H1 (cell line): ENCODE measurements at regions not wholly inside any gene's neighbourhood (a gene's known extent, or its start where the extent isn't known, plus 50 kb on each side); places are given as distances from the start of the nearest gene placed in this dataset.

Source experiments
- CTCF ChIA-PET: fragments of 300-600 bp; sonication (Branson Sonifier 250); formaldehyde crosslinking; loops from one replicate; lab custom pipeline; 2021; ENCODE audit not compliant: partially characterized antibody; lab: Charles Lee
- POLR2A ChIA-PET: fragments of 300-600 bp; sonication (Branson Sonifier 250); formaldehyde crosslinking; loops from one replicate; lab custom pipeline; 2021; ENCODE audit warnings: inconsistent platforms; ENCODE audit not compliant: partially characterized antibody; lab: Charles Lee
- DNase-seq, 2 experiments: peaks; one replicate each; pipeline versions ENCODE4 v3.0.0 to v3.0.0-alpha.2; 2010 to 2022; ENCODE audit warnings: low spot score in 2 of 2, low read depth in 1 of 2, mixed read lengths in 1 of 2
- FAIRE-seq: peaks from 2 replicates; lab custom pipeline; 2011; peaks lifted over from hg19 to GRCh38; lab: Jason Lieb, UNC
- H2AFZ ChIP-seq: 2 replicates; pipeline ENCODE4 v1.8.1; 2012; ENCODE audit warnings: low read length, inconsistent platforms
- H2AK5ac ChIP-seq: 2 replicates; pipeline ENCODE4 v1.6.1; 2013; ENCODE audit warnings: low read depth, low read length
- H2BK120ac ChIP-seq: replicated peaks from 2 replicates; pipeline ENCODE3; 2013; ENCODE audit warnings: low read depth, low read length, inconsistent platforms
- H2BK12ac ChIP-seq: 2 replicates; pipeline ENCODE4 v1.6.1; 2013; ENCODE audit warnings: low read depth, low read length
- H2BK15ac ChIP-seq: 2 replicates; pipeline ENCODE4 v1.6.1; 2013; ENCODE audit warnings: low read length
- H2BK20ac ChIP-seq: 2 replicates; pipeline ENCODE4 v1.6.1; 2013; ENCODE audit warnings: low read length
- H2BK5ac ChIP-seq: 2 replicates; pipeline ENCODE4 v1.6.1; 2013; ENCODE audit warnings: low read depth, low read length
- H3K14ac ChIP-seq: 2 replicates; pipeline ENCODE4 v1.6.1; 2013; ENCODE audit warnings: inconsistent platforms; ENCODE audit not compliant: insufficient read length
- H3K18ac ChIP-seq: 2 replicates; pipeline ENCODE4 v1.6.1; 2013; ENCODE audit warnings: low read length; ENCODE audit errors: extremely low read depth
- H3K23ac ChIP-seq: 2 replicates; pipeline ENCODE4 v1.6.1; 2013; ENCODE audit warnings: inconsistent platforms; ENCODE audit not compliant: insufficient read length
- H3K23me2 ChIP-seq: 2 replicates; pipeline ENCODE4 v1.6.1; 2013; ENCODE audit warnings: low read depth, low read length
- H3K27ac ChIP-seq: 2 replicates; pipeline ENCODE4 v1.6.1; 2011; ENCODE audit warnings: low read depth, low read length, inconsistent platforms
- H3K27me3 ChIP-seq, 4 experiments: replicated peaks in 1 of 4; 1 replicate in 1 of 4; 2 replicates in 3 of 4; pipeline versions ENCODE4 v1.6.1 to v1.8.1; 2011 to 2013; ENCODE audit warnings: low read length in 3 of 4, mild to moderate bottlenecking in 3 of 4, inconsistent platforms in 2 of 4, mixed read lengths in 2 of 4, moderate library complexity in 1 of 4; ENCODE audit not compliant: control insufficient read depth in 3 of 4, insufficient read depth in 3 of 4; ENCODE audit errors: extremely low read depth in 1 of 4
- H3K36me3 ChIP-seq, 4 experiments: 2 replicates each; pipeline versions ENCODE4 v1.6.1 to v1.8.1; 2011 to 2013; ENCODE audit warnings: mild to moderate bottlenecking in 4 of 4, low read length in 3 of 4, moderate library complexity in 2 of 4, control low read depth in 1 of 4, inconsistent platforms in 1 of 4; ENCODE audit not compliant: insufficient read depth in 4 of 4, control insufficient read depth in 2 of 4
- H3K4ac ChIP-seq: replicated peaks from 2 replicates; pipeline ENCODE3; 2013; ENCODE audit warnings: low read length, low read depth, mixed read lengths, inconsistent platforms; ENCODE audit not compliant: insufficient read length
- H3K4me1 ChIP-seq, 4 experiments: replicated peaks in 1 of 4; 1 replicate in 1 of 4; 2 replicates in 3 of 4; pipeline versions ENCODE4 v1.6.1 to v1.8.1; 2011 to 2013; ENCODE audit warnings: low read length in 3 of 4, inconsistent platforms in 2 of 4, mixed read lengths in 1 of 4; ENCODE audit not compliant: insufficient read depth in 4 of 4, control insufficient read depth in 3 of 4
- H3K4me2 ChIP-seq, 2 experiments: 2 replicates each; pipeline versions ENCODE4 v1.6.1 to v1.8.1; 2011 to 2013; ENCODE audit warnings: low read depth in 2 of 2, low read length in 2 of 2, control low read depth in 1 of 2, inconsistent platforms in 1 of 2, mild to moderate bottlenecking in 1 of 2; ENCODE audit not compliant: insufficient read depth in 1 of 2
- H3K4me3 ChIP-seq, 4 experiments: fragments of 200-600, 300-600 bp in 1 of 4; sonication (generic), shearing (Covaris generic), sonication (Bioruptor Twin) in 1 of 4; 2 replicates each; pipeline versions ENCODE4 v1.5.1 to v1.8.1; 2011 to 2016; ENCODE audit warnings: low read length in 4 of 4, low read depth in 3 of 4, control low read depth in 2 of 4, inconsistent platforms in 2 of 4, mild to moderate bottlenecking in 2 of 4, mixed read lengths in 1 of 4, moderate library complexity in 1 of 4; ENCODE audit not compliant: insufficient read depth in 2 of 4; ENCODE audit errors: extremely low read depth in 1 of 4
- H3K56ac ChIP-seq: replicated peaks from 2 replicates; pipeline ENCODE3; 2013; ENCODE audit warnings: low read depth, mild to moderate bottlenecking, mixed read lengths, low read length, inconsistent platforms; ENCODE audit not compliant: insufficient read length
- H3K79me1 ChIP-seq: 2 replicates; pipeline ENCODE4 v1.6.1; 2013; ENCODE audit warnings: low read depth, low read length, control low read depth
- H3K79me2 ChIP-seq, 2 experiments: 2 replicates each; pipeline versions ENCODE4 v1.6.1 to v1.8.1; 2012 to 2013; ENCODE audit warnings: low read length in 2 of 2, mild to moderate bottlenecking in 2 of 2, inconsistent platforms in 1 of 2; ENCODE audit not compliant: insufficient read depth in 2 of 2, control insufficient read depth in 1 of 2
- H3K9ac ChIP-seq, 4 experiments: replicated peaks in 1 of 4; 1 replicate in 1 of 4; 2 replicates in 3 of 4; pipeline versions ENCODE4 v1.6.1 to v1.8.1; 2011 to 2013; ENCODE audit warnings: low read depth in 3 of 4, low read length in 3 of 4, control low read depth in 2 of 4, mild to moderate bottlenecking in 2 of 4, moderate library complexity in 2 of 4, inconsistent platforms in 1 of 4; ENCODE audit errors: extremely low read depth in 1 of 4
- H3K9me3 ChIP-seq, 2 experiments: 2 replicates each; pipeline versions ENCODE4 v1.6.1 to v1.8.1; 2012 to 2013; ENCODE audit warnings: mild to moderate bottlenecking in 2 of 2, moderate library complexity in 2 of 2, control low read depth in 1 of 2, inconsistent platforms in 1 of 2, low read depth in 1 of 2, low read length in 1 of 2, mixed read lengths in 1 of 2; ENCODE audit not compliant: insufficient read depth in 2 of 2
- H4K20me1 ChIP-seq, 2 experiments: replicated peaks in 1 of 2; 2 replicates each; pipeline versions ENCODE3 to v1.8.1; 2011 to 2013; ENCODE audit warnings: inconsistent platforms in 2 of 2, low read length in 2 of 2, mild to moderate bottlenecking in 1 of 2; ENCODE audit not compliant: insufficient read depth in 2 of 2, control insufficient read depth in 1 of 2
- H4K5ac ChIP-seq: 2 replicates; pipeline ENCODE4 v1.6.1; 2013; ENCODE audit warnings: low read length, low read depth, mixed read lengths, inconsistent platforms; ENCODE audit not compliant: insufficient read length
- H4K8ac ChIP-seq: 2 replicates; pipeline ENCODE4 v1.8.0; 2013; ENCODE audit warnings: mild to moderate bottlenecking, moderate library complexity, low read length, inconsistent platforms; ENCODE audit not compliant: insufficient read depth; ENCODE audit errors: extremely low read depth
- H4K91ac ChIP-seq: replicated peaks from 2 replicates; pipeline ENCODE3; 2013; ENCODE audit warnings: low read length, mixed read lengths, inconsistent platforms; ENCODE audit not compliant: insufficient read length
- CBX8 ChIP-seq: fragments of 300-800, 300-1000 bp; sonication (generic); IDR thresholded peaks from 2 replicates; pipeline ENCODE4 v1.7.1; 2016; ENCODE audit warnings: low read depth, low read length, borderline replicate concordance
- CEBPB ChIP-seq: IDR thresholded peaks from 2 replicates; pipeline ENCODE4 v1.6.1; 2012; ENCODE audit warnings: low read depth, low read length
- CTBP2 ChIP-seq: IDR thresholded peaks from 2 replicates; pipeline ENCODE4 v1.7.0; 2011; ENCODE audit warnings: borderline replicate concordance, mild to moderate bottlenecking, moderate library complexity, mixed read lengths, low read length; ENCODE audit not compliant: insufficient read depth, insufficient read length
- PHF8 ChIP-seq: fragments of 200-600 bp; sonication (generic); conservative IDR thresholded peaks from 2 replicates; pipeline ENCODE4 v1.7.1; 2012; ENCODE audit warnings: low read depth, mild to moderate bottlenecking, inconsistent platforms, low read length, moderate library complexity
- SP1 ChIP-seq: IDR thresholded peaks from 2 replicates; pipeline ENCODE4 v1.6.1; 2011; ENCODE audit warnings: low read depth, low read length
- TBP ChIP-seq: IDR thresholded peaks from 2 replicates; pipeline ENCODE4 v1.6.1; 2011; ENCODE audit warnings: low read depth, low read length, improper control_type of control experiment
- WGBS, 2 experiments: shearing (Covaris generic) in 1 of 2; methylation state at CpG; one replicate each; pipeline versions ENCODE4 v1.1.6 to v1.1.7; 2013 to 2015; ENCODE audit warnings: low lambda C conversion rate in 2 of 2, mixed read lengths in 2 of 2, inconsistent platforms in 1 of 2, low coverage in 1 of 2, missing lambda C conversion rate in 1 of 2; ENCODE audit not compliant: insufficient replicate concordance in 2 of 2, insufficient coverage in 1 of 2, insufficient read length in 1 of 2; ENCODE audit errors: extremely low coverage in 1 of 2, missing lambda C conversion rate in 1 of 2; 5-methylcytosine and 5-hydroxymethylcytosine counted together

GRCh38 chr17:64728041-64728695 is 66.1 kb upstream of the SMURF2 start:
- H3K79me1 ChIP-seq: no peaks in the 10 kb centered on the region
- no peak overlapping the region for H2BK5ac ChIP-seq
- no peak overlapping the region for H3K4me2 ChIP-seq
- no peak overlapping the region for H3K4me3 ChIP-seq
- no peak overlapping the region for H3K4ac ChIP-seq
- no peak overlapping the region for H2AK5ac ChIP-seq
- no peak overlapping the region for H4K91ac ChIP-seq
- CTCF ChIA-PET: interaction anchor here (0.7 to 2.5 kb wide), 2 partner anchors 9 to 12 kb away, joined by 3 to 6 read pairs; no protein-coding TSS in a partner anchor
- no peak overlapping the region for H3K14ac ChIP-seq
- H3K56ac ChIP-seq: no peak overlapping the region
- DNase-seq (no peak), FAIRE-seq (no peak)
- H2BK15ac ChIP-seq: no peak overlapping the region
- H4K8ac ChIP-seq: no peak overlapping the region
- no peak overlapping the region for H3K27ac ChIP-seq
- no peaks in the 10 kb centered on the region for H3K9me3 ChIP-seq
- POLR2A ChIA-PET: no interaction called here
- 90% methylated on average over 8 of the region's 8 CpGs; no CpG with 5 or more reads in 1 of the 2 experiments for WGBS, 2 experiments
- no peak overlapping the region for H3K23ac ChIP-seq
- H2BK120ac ChIP-seq: no peak overlapping the region
- no peak for TF ChIP-seq CTBP2
- TF ChIP-seq CBX8: no peak
- no peak for TF ChIP-seq SP1
- no peak for TF ChIP-seq CEBPB
- no peak for TF ChIP-seq TBP
- no peak for TF ChIP-seq PHF8
- TF ChIP-seq, all 59 proteins: peak for 0
- Histone ChIP-seq H3K27me3 (no peaks in the 10 kb centered on the region), H2BK20ac (no peak overlapping the region), H4K20me1 (no peaks in the 10 kb centered on the region), H4K5ac (no peak overlapping the region), H2BK12ac (no peak overlapping the region), H3K18ac (no peak overlapping the region), H3K9ac (no peak overlapping the region), H3K4me1 (no peaks in the 10 kb centered on the region), H3K79me2 (no peaks in the 10 kb centered on the region), H2AFZ (no peak overlapping the region), H3K23me2 (no peaks in the 10 kb centered on the region), H3K36me3 (no peaks in the 10 kb centered on the region)
